ENCODE measurements at regions not wholly inside any gene's neighbourhood (a gene's known extent, or its start where the extent isn't known, plus 50 kb on each side); places are given as distances from the start of the nearest gene placed in this dataset.

- no peak for TF ChIP-seq CTCF (IDR thresholded peaks at IDR 0.05)
- Histone ChIP-seq H3K27ac (no peak overlapping the region), H3K4me1 (no peaks in the 10 kb centered on the region), H3K36me3 (no peaks in the 10 kb centered on the region), H3K9me3 (no peaks in the 10 kb centered on the region), H3K4me3 (no peak overlapping the region), H3K27me3 (no peaks in the 10 kb centered on the region)
- DNase-seq (no peak), ATAC-seq (no peak)
- intact Hi-C loops (cut with DNase I) = no loop called here
Observed at GRCh38 chr1:116322752-116323405, 50.2 kb upstream of the ATP1A1 start.
